ENCODE measurements at regions not wholly inside any gene's neighbourhood (a gene's known extent, or its start where the extent isn't known, plus 50 kb on each side); places are given as distances from the start of the nearest gene placed in this dataset.
"Not testable (repeated sequence)": the region's sequence is repeated elsewhere in the genome, so short reads cannot be mapped to it uniquely, and the experiment has no call there.

DNA sequence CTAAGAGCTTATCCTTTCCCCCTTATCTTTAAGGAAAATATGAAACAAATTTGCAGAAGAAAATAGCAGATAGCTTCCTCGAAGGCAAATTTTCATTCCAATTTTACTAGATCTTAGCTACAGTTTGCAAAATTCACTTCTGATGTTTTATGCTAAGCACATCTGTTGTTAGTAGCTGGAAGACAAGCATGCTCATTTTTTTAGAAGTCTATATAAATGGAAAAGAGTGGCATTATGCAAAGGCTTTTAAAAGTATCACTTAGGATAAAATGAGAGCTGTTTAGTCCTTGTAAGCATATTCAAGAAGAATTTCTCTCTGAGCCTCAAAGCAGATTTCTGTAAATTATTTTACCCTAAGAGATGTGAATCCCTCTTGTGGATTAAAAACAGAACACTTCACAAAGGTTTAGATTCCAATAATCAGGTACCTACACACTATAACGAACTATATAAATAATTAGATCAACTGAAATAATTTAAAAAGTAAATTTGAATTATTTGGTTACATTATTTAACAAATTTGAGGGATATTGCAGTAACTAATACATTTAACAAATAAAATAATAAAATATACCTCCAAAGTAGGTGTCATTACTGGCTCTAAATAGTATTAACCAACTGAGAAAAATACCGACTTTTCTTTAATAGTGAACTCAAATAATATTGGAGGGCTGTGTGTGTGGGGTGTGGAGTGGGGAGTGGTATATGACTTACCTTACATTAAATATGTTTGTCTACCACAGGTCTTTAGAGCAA is 307.1 kb downstream of the SEMA3D start:
- DNase-seq: no peak

DNA sequence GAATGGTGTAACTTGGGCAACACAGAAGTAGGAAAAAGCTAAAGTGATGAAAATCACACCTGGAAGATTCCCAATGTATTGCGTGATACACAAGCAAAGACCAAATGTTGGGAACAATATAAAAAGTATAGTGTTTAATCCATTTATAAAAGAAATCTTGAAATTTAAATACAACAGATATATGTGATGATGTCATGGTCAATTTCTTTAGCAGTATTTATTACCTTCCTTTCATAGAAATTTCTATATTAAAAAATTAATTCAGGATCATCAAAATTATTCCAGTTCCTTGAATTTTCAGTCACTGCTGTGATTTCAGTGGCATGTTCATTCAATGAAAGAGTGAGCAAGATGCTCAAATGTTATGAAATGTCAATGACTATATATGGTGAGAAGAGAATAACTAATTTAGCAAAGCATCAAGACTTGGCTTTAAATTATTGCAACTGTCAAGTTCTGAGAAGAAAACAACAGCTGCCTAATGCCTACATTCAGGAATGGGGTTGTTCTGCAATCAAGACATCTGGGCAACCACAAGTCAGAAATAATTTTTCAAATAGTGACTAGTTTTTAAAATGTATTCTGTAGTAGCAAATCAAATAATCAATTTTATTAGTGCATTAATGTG is 308.8 kb downstream of the SEMA3D start:
- DNase-seq: no peak

DNA sequence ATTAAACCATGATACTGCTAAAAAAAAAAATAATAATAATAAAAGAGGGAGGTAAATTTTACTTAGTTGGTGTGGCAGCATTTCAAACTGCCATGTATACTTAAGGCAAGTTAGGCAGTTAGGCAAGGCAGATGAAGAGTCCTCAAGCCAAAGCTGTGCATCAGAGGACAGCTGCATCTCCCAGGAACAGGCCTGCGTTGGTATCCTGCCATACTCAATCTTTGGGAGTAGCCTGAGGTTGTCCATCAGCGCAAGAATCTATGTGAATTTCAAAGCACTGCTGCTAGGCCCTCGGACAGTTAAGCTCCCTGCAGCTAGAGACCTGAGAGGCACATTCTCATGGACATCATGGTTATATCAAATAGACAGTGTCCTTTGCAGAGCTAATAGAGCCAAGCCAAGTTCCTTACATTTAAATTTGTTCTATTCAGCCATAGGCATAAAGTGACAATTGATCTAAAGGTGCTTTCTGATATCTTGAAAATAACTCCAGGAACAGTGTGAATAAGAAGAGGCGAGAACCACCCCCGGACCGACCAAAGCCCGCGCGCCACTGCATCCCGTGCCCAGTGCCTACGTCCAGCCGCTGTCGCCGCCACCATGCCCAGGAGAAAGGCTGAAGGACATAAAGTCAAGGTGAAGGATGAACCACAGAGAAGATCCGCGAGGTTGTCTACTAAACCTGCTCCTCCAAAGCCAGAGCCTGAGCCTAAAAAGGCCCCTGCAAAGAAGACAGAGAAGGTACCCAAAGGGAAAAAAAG is 310.6 kb downstream of the SEMA3D start:
- DNase-seq: no peak

DNA sequence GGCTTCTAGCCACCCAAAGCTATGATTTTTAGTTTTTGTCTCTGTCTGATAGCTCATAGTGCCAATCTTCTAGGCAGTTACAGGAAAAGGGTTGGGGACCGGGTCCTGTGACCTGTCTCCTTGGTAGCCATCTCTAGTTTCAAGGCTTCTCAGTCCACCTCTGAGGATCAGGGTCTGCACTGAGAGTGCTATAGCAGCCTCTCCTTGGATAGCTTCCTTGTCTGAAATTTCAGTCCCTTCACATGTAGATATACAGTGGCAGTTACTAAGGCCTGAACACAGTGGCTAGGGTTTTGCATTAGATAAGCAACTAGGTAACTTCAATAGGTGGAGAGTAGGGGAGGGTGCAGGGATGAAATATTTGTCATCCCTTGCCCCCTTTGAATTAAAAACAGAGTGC is 321.3 kb downstream of the SEMA3D start:
- no peak for DNase-seq

DNA sequence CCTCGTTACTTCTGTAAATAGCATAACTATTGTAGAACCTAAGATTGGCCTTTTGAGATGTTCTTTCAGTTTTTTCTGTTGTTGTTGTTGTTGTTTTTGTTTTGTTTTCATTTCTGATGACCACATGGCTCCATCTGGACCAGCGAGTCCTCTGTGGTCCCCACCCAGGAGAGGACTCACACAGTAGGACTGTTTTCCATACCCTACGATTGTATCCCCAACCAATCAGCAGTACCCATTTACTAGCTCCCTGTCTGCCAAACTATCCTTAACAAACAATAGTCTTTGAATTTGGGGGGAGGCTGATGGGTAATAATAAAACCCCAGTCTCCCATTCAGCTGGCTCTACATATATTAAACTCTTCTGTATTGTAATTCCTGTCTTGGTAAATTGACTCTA is 329.5 kb downstream of the SEMA3D start:
- no peak for DNase-seq

DNA sequence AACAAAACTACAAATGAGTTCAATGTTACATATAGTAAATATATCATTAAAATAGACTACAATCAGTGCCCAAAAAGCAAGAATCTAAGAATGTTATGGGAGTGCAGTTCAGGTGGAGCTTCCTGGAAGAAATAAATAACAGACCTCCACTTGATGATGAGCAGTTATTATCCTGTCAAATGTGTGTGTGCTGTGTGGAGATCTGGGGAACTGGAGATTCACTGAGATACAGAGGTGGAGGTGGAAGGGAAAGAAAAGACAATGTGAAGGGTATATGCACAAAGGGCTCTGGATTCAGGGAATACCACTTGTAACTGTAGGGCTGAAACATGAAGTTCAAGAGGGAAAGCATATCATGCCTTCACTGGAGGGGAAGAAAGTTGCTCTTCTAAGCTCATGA is 331.1 kb downstream of the SEMA3D start:
- no peak for DNase-seq

DNA sequence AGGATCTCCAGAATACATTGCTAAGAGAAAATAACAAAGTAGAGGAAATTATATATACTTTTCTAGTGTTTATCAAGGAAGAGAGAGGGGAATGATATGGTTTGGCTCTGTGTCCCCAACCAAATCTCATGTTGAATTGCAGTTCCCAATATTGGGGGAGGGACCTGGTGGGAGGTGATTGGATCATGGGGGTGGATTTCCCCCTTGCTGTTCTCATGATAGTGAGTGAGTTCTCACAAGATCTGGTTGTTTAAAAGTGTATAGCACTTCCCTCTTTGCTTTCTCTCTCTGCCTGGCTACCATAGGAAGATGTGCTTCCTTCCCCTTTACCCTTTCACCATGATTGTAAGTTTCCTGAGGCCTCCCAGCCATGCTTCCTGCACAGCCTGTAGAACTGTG is 337.9 kb downstream of the SEMA3D start:
- not testable (repeated sequence) for DNase-seq

DNA sequence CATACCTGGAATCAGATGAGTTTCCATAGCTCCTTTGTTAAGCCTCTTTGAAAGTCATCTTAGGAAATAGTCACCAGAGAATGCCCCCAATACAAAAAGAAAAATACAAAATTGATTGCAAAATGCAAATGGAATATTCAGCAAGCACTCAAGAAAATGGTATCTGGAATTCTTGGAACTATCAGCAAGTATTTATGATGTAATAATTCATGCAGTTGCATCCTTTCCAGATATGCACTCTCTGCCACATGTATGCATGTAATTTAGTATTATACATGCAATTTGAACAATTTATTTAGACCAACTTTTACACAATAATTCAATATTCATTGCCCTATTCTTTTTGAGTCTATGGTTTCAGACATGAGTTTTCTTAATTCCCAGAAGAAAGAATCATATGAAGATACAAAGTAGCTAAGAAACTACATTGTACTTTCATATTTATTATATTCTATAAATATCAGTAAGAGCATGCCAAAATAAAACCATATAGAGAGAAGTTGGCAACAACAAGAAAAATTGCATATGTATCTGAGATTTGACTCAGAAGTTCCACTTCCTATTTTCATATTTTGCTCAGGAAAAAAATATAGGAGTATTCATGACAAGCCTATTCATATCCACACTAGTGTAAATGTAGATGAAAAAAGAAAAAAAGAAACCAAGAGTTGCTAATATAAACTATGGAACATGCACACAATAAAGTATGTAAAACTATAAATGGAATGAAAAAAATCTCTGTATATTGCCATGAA is 338.5 kb downstream of the SEMA3D start:
- no peak for DNase-seq

DNA sequence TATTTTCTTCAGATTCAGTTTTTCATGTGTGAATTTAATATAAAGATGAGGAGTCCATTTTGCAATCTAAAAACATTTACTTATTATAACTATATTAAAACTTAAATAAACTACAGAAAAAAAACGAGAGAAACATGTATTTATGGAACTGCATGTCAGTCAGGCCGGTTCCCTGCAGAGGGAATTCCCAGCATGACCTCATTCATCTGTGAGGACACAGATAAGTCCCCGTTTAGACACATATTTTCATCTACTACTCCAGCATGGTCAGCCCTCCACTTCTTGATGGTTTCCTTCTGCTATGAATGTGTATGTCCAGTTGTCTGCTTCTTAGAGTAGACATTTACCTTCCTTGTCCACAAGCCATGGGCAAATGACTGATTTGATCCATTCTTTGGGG is 339.1 kb downstream of the SEMA3D start:
- DNase-seq: no peak

DNA sequence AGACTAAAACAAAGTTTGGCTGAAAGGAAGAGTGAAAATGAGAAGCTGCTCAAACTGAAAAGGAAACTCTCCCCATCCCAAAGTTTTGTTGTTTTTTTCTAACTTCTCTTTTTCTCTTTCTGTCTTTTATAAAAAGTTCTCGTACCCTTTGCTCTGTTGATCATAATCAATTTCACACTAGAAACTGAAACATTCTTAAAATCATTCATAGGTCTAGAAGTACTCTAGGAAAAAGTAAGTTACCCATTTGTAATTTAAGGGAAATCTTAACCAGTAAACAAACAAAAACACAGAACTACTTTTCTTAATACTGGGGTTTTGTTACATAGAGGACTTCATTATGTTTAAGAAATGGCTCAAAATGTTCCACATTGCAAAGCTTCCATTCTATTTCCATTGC is 339.8 kb downstream of the SEMA3D start:
- DNase-seq: no peak

DNA sequence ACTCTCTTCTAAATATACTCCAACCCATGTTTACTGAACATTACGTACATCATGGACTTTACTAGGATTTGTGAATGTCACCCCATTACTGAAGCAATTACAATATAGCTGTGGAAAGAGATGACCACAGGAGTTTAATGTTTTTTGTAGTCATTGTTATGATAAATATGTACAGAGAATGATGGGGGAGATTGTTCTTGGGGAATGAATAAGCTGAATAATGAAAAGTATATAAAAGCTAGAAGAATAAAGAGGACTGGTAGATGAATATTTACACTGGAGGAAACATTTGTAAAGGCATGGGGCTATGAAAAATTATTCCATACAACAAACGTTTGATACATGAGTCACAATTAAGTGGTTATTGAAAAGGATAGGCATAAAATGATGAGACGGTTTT is 340.9 kb downstream of the SEMA3D start:
- no peak for DNase-seq

DNA sequence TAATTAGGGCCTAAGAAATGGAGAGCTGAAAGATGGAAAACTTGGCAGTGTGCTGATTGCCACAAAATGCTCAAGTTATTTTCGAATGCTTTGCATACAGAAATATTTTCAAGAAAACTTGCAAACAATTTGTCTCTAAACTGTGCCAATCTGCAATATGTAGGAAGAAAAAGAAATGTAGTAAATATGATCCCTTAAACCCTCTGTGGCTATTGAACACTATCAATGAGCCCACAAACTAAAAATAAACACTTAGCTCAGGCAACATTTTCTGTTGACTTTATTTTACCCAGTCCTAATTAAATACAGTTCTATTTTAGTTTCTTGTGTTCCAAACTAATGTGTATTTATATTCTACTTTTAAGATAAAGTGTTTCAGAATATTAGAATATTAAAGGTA is 342.1 kb downstream of the SEMA3D start:
- no peak for DNase-seq

DNA sequence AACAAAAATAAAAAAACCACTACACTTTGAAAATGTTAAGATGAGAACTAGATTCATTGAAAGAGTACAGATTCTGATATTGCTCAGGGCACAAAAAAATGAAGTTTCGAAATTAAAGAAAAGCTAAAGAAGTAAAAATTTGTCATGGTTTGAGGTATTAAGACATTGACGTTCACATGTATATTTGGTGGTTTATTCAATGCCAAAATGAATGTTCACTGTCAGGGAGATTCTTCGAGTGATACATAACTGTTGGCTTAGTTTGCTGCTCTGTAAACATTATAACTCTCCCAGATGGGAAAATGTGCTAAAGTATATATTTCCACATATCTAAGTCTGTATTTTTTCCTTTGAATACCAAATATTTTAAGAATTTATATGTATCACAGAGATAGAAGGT is 345.0 kb downstream of the SEMA3D start:
- no peak for DNase-seq

DNA sequence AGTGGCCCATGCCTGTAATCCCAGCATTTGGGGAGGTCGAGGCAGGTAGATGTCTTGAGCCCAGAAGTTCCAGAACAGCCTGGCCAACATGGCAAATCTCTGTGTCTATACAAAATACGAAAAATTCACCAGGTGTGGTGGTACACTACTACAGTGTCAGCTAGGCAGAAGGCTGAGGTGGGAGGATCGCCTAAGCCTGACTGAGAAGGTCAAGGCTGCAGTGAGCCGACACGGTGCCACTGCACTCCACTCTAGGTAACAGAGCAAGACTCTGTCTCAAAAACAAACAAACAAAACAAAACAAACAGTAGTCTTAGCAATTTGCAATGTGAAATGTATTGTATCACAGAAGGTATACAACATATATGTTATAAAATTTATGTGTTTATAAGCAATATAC is 348.0 kb downstream of the SEMA3D start:
- no peak for DNase-seq

DNA sequence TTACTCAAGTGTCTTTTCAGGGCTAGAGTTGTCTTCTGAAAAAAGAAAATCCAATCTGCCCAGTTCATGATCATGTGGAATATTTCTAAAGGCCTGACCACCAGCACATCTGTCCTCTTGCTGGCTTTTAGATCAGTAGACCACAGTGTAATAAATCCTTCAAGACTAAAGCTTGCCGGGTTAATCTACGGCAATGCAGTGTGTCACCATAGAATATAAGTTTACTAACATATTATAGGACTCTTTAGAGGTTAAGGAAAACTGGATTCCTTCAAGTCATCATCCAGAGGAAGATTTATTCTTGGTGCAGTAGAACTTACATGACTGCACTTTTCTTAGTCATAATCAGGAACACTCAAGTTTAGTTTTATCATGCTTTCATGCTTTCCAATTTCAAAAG is 349.5 kb downstream of the SEMA3D start:
- no peak for DNase-seq

DNA sequence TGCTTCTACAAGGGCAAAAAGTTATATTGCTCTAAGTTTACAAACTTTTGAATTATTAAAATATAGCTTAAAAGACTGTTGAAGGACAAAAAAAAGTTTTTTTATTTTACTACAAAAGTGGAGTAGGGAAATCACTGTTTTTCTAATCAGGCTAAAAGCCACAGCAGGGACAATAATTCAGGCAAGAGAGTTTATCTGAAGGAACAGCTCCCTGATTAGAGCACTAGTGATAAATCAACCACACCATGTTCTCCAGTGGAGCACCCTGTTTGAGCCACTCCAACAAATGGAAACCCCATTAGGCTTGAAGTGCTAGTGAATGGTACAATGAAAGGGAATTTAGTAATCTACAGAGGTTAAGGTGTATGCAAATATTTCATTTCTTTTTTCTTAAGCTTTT is 357.1 kb downstream of the SEMA3D start:
- DNase-seq: no peak

DNA sequence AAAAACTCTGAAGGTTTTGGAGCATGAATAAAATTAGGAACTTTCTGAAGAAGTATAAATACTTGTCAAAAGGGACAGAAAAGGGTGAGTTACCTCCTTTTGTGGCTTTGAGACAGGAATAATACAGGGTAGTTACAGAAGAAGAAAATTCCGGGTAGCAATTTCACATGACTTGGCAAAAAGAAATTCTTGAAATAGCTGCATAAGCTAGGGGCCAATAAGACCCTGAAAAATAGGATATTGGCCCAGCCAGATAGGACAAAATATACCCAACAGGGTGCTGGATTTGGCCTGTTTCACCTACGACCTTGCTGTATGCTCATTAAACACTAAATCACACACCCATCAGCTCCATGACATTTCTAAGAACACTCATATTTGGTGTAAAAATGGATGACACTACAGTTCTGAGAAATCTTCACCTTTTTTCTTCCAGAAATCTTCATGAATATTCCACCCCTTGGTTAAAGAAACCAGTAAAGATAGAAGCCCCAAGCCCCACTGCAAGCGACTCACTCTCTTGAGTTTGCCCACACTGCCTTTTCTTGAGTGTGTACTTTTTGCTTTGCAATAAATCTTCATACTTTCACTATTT is 362.7 kb downstream of the SEMA3D start:
- DNase-seq: no peak

DNA sequence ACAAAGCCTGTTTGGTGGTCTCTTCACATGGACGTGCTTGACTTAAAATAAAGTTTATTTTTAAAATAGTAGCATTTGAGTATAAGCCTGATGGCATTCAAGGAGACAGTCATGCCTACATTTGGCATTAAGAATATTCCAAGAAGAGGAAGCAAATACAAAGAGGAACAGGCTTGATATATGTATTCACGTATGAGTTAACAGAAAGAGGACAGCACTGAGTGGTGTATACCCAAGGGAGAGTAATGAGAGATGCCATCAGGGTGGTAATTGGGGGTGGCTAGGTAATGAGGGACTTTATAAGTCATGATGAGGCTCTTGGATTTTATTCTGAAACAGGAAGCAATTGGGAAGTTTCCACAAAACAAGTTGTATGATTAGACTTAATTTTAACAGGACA is 363.3 kb downstream of the SEMA3D start:
- DNase-seq: no peak

DNA sequence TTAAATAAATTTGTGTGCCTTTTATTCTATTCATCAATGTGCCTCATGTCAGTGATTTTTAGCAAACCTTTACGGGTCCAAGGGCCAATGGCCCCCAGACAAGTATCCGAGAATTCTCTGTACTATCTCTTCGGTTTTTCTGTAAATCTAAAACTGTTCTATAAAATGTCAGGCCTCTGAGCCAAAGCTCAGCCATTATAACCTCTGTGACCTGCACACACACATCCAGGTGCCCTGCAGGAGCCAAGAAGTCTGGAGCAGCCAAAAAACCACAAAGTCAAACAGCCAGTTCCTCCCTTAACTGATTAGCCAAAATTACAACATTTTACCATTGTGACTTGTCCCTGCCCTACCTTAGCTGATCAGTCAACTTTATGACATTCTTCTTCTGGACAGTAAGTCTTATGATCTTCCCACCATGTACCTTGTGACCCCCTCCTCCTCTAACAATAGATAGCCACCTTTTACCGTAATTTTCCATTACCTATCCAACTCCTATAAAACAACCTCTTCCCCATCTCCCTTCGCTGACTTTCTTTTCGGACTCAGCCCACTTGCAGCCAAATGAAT is 363.8 kb downstream of the SEMA3D start:
- DNase-seq: no peak

DNA sequence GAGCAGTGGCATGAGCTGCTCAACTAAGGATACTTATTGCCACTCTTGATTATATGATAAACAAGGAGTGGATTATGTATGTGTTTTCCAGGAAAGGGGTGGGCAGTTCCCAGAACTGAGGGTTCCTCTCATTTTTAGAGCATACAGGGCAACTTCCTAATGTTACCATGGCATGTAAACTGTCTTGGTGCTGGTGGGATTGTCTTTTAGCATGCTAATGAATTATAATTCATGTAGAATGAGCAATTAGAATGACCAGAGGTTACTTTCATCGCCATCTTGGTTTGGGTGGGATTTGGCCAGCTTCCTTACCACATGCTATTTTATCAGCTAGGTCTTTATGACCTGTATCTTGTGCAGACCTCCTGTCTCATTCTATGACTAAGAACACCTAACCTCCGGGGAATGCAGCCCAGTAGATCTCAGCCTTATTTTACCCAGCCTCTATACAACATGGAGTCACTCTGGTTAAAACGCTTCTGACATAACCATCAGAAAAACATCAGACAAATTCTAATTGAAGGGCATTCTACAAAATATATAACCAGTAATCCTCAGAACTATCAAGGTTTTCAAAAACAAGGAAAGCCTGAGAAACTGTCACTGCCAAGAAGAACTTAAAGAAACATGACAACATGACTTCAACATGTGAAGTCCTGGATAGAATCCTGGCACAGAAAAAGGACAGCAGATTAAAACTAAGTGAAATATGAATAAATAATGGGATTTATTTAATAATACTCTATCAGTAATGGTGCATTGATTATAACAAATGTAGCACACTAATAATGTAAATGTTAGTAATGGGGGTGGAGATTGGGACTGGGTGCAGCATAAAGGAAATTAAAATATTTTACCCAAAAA is 365.0 kb downstream of the SEMA3D start:
- no peak for DNase-seq

DNA sequence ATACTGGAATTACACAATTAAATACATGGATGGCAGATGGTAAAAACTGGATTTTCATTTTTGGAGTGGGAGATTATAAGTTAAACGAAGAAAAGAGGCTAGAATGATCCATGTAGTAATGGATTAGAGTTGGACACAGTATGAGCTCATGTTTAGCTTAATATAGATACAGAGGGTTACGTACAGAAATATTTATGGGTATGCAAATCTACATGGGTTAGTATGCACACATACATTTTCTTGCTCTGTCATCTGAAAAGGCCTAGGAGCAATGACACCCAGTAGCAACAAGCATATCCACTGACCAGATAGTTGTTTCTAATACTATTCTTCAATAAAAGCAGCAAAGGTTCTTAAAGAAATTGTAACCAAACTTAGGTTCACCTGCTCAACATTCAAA is 366.4 kb downstream of the SEMA3D start:
- no peak for DNase-seq

DNA sequence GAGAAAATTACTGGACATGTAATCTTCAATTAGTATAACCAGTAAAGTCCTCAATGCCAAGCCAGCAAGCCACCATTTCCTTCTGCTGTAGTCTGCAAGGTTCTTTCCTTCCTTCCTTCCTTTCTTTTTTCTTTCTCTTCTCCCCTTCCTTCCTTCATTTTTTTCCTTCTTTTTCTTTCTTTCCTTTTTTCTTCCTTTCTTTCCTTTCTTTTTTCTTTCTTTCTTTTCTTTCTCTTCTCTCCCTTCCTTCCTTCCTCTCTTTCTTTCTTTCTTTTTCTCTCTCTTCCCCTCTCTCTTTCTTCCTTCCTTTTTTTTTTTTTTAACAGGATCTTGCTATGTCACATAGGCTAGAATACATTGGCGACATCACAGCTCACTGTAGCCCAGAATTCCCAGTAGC is 369.8 kb downstream of the SEMA3D start:
- DNase-seq: no peak

All from CD4-positive, alpha-beta T cell treated with Interleukin-4 for 4 hours (primary cell).